T-helper 17 cell (primary cell): ENCODE measurements at regions not wholly inside any gene's neighbourhood (a gene's known extent, or its start where the extent isn't known, plus 50 kb on each side); places are given as distances from the start of the nearest gene placed in this dataset.

Experiments
- ATAC-seq: fragments of 150-1000 bp; cut with Tn5 transposase; 2 replicates; pipeline ENCODE4 v1.10.0; 2021; ENCODE audit warnings: mild to moderate bottlenecking, moderate library complexity
- DNase-seq, 3 donors: peaks; one replicate each; pipeline versions ENCODE4 v3.0.0 to v3.0.0-alpha.2; 2020 to 2021
- H3K9me3 ChIP-seq: one replicate; pipeline ENCODE4 v1.7.0; 2013; ENCODE audit warnings: low read length, mild to moderate bottlenecking; ENCODE audit not compliant: control insufficient read depth, poor library complexity, severe bottlenecking
- H3K27ac Mint-ChIP-seq: one replicate; pipeline ENCODE4 v1.8.0; 2022; ENCODE audit warnings: mild to moderate bottlenecking, moderate library complexity, mixed read lengths
- H3K27me3 Mint-ChIP-seq: one replicate; pipeline ENCODE4 v1.8.0; 2022; ENCODE audit warnings: mixed read lengths
- H3K36me3 Mint-ChIP-seq: one replicate; pipeline ENCODE4 v1.8.0; 2022; ENCODE audit warnings: low read depth, mixed read lengths
- H3K4me1 Mint-ChIP-seq: one replicate; pipeline ENCODE4 v1.8.0; 2022; ENCODE audit warnings: mild to moderate bottlenecking, mixed read lengths
- H3K4me3 Mint-ChIP-seq: one replicate; pipeline ENCODE4 v1.8.0; 2022; ENCODE audit warnings: mild to moderate bottlenecking, moderate library complexity, mixed read lengths

DNA sequence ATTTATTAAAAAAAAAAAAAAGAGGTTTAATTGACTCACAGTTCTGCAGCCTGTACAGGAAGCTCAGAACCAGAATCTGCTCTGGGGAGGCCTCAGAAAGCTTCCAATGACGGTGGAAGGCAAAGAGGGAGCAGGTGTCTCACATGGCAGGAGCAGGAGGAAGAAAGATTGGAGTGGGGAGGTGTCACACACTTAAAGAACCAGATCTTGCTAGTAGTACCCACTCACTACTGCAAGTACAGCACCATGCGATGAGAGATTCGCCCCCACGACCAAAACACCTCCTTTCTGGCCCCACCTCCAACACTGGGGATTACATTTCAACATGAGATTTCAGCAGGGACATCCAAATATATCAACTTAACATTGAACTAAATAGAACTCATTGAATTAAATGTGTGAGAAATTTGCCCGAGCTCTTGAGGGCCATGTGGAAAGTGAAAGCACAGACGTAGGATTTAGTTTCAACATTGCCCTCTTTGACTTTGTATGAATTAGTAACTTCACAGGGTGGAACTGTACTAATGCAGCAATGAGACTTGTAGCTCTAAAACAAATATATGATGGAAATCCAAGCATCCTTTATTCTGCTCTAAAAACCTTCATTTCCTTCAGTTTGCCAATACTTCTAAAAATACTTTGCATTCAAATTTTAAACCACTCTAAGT, 628.2 kb downstream of the FAM181B start:
- H3K36me3 Mint-ChIP-seq: no peaks in the 10 kb centered on the region
- no peak overlapping the region for H3K27ac Mint-ChIP-seq
- ATAC-seq (no peak), DNase-seq (no peak)
- no peaks in the 10 kb centered on the region for H3K4me1 Mint-ChIP-seq
- no peaks in the 10 kb centered on the region for H3K9me3 ChIP-seq
- no peak overlapping the region for H3K4me3 Mint-ChIP-seq
- no peaks in the 10 kb centered on the region for H3K27me3 Mint-ChIP-seq

DNA sequence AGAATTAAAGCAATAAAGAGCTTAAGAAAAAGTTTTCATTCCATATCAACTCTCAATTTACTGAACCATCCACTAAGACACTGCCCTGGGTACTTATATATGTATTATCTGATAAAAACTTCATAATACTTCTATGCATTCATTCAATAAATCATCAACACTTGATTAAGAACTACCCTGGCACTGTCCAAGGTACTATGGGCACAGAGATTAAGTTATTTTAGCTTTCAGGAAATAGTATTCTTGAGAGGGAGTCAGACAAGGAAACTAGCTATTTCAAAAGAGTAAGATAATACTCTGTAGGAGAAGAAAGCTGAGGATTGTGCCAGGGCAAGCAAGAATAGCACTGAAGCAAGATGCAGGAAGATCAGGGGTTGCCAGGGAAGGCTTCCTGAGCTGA, 640.8 kb downstream of the FAM181B start:
- no peak overlapping the region for H3K4me3 Mint-ChIP-seq
- H3K36me3 Mint-ChIP-seq: no peaks in the 10 kb centered on the region
- no peaks in the 10 kb centered on the region for H3K4me1 Mint-ChIP-seq
- DNase-seq (no peak), ATAC-seq (no peak)
- H3K27me3 Mint-ChIP-seq: no peaks in the 10 kb centered on the region
- no peak overlapping the region for H3K27ac Mint-ChIP-seq
- H3K9me3 ChIP-seq: no peaks in the 10 kb centered on the region

DNA sequence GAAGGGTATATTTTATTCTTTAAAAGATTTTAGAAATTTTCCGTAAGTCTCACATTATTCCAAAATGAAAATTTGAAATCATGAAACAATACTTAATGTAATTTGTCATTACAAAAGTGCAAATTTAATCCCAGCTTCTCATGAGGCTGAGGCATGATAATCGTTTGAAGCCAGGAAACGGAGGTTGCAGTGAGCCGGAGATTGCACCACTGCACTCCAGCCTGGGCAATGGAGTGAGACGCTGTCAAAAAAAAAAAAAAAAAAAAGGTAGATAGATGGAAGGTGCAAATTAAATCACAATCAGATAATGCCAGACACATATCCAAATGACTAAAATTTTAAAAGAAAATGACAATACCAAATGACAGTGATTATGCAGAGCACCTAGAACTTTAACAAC, 644.2 kb downstream of the FAM181B start:
- ATAC-seq: no peak
- H3K9me3 ChIP-seq: no peaks in the 10 kb centered on the region
- Mint-ChIP-seq H3K27me3 (no peaks in the 10 kb centered on the region), H3K4me3 (no peak overlapping the region), H3K4me1 (no peaks in the 10 kb centered on the region), H3K36me3 (no peaks in the 10 kb centered on the region), H3K27ac (no peak overlapping the region)
- no peak for DNase-seq

DNA sequence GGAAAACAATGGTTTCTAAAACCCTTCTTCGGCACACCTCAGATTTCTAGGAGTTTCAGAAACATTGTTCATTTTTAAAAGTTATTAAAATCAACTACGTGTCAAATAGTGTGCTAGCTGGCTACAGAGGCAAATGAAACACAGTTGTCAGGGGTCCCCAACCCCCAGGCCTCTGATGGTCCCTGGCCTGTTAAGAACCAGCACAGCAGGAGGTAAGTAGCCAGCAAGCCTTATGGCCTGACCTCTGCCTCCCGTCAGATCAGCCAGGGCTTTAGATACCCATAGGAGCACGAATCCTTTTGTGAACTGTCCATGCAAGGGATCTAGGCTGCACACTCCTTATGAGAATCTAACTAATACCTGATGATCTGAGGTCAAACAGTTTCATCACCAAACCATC, 648.2 kb downstream of the FAM181B start:
- DNase-seq (no peak), ATAC-seq (no peak)
- no peaks in the 10 kb centered on the region for H3K36me3 Mint-ChIP-seq
- no peaks in the 10 kb centered on the region for H3K9me3 ChIP-seq
- H3K27me3 Mint-ChIP-seq: no peaks in the 10 kb centered on the region
- H3K4me3 Mint-ChIP-seq: no peak overlapping the region
- H3K4me1 Mint-ChIP-seq: no peaks in the 10 kb centered on the region
- H3K27ac Mint-ChIP-seq: no peak overlapping the region

DNA sequence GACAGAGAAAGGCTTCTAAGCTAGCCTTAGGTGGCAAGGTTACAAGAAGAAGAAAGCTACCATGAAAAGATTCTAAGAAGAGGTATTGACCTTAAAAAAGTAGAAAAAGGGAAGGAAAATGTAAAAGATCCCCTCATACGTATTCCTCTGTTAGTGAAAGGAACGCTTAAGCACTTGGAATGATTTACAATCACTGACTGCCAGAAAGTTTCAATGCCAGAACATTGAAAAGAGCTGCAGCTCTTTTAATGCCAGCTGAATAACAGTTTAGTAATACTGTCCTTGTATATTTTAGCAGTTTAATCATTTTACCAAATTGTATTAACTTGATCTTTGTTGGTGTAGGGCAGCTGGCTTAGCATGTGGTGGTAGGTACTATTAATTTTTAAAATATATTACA, 650.7 kb downstream of the FAM181B start:
- no peaks in the 10 kb centered on the region for H3K4me1 Mint-ChIP-seq

DNA sequence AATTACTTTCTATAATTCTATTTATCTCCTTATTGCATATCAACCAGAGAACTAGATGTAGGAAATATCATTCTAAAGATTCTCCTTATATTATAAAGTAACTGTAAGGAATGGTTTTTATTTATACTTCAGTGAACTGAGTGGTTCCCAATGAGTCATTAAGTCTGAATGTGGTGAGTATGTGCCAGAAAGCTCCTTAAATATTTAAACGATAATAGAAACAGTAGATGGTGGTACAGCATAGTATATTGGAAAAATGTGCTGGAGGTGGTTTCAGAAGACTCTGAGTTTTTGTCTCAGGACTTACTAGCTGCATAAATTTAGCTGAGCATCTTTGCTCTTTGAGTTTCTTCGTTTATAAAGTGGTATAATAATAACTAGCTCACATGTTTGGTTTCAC, 653.5 kb downstream of the FAM181B start:
- no peak for DNase-seq
- Mint-ChIP-seq H3K27ac (no peak overlapping the region), H3K27me3 (peaks cover 5% of the 10 kb centered on the region), H3K4me1 (no peaks in the 10 kb centered on the region), H3K4me3 (no peak overlapping the region), H3K36me3 (no peaks in the 10 kb centered on the region)
- ATAC-seq: no peak
- H3K9me3 ChIP-seq: no peaks in the 10 kb centered on the region

More for the DNA sequence above, 650.7 kb downstream of the FAM181B start:
- no peak overlapping the region for H3K4me3 Mint-ChIP-seq
- DNase-seq: no peak
- H3K36me3 Mint-ChIP-seq: no peaks in the 10 kb centered on the region
- H3K27ac Mint-ChIP-seq: no peak overlapping the region
- no peaks in the 10 kb centered on the region for H3K27me3 Mint-ChIP-seq
- no peaks in the 10 kb centered on the region for H3K9me3 ChIP-seq
- no peak for ATAC-seq

DNA sequence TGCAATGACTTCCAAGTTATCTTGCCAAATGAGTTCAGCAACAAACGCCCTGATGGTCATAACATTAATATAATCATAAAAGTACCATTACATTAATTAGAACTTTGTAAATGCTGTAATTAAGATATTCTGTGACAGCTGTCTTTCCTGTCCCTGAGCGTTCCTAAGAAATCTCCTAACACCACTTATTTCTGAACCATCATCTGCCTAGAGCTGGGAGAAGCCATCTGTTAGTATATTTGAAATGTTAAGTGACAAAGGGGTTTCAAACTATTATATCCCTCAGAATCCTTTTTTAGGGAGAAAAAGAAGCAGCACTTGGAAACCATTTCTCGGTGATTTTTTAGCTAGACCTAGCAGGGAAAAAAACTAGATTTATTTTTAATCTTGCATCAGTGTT, 657.5 kb downstream of the FAM181B start:
- DNase-seq: no peak
- Mint-ChIP-seq H3K27ac (no peak overlapping the region), H3K4me3 (no peak overlapping the region), H3K27me3 (peaks cover 5% of the 10 kb centered on the region), H3K36me3 (no peaks in the 10 kb centered on the region), H3K4me1 (no peaks in the 10 kb centered on the region)
- no peak for ATAC-seq
- H3K9me3 ChIP-seq: no peaks in the 10 kb centered on the region

DNA sequence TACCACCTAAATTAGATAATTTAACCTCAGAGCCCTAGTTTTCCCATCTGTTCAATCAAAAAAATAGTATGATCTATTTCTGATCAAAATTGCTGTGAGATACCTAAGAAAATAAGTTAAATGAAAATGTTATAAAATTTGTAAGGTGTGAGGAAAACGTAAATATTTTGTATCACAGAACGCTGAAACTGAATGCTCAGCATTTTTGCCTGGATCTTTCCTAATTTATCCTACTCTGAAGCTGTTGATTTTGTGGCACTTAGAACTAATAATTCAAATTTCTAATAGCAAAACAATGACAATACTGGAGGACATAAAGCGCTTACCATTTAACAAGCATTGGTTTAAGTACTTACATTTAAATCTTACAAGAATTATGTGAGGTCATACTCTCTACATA, 674.2 kb downstream of the FAM181B start:
- Mint-ChIP-seq H3K27me3 (no peaks in the 10 kb centered on the region), H3K27ac (no peak overlapping the region), H3K4me1 (no peaks in the 10 kb centered on the region), H3K4me3 (no peak overlapping the region), H3K36me3 (no peaks in the 10 kb centered on the region)
- H3K9me3 ChIP-seq: no peaks in the 10 kb centered on the region
- no peak for DNase-seq
- ATAC-seq: no peak

DNA sequence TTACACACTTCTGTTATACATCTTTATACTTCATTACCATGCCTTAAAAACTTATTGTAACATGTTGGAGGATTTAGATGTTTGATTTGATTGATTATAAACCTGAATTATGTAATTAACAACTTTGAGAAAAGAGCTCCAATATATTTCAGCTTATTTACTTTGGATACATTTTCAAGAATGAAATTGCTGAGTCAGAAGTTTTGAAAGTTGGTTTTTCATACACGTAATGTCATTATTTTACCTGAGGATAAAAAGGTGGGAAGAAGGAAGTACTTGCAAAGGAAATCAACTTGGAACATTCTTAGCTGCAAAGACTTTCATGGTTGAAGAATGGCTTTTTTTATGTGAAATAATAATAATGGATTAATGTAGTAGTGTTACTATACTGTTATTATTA, 677.2 kb downstream of the FAM181B start:
- Mint-ChIP-seq H3K36me3 (no peaks in the 10 kb centered on the region), H3K27ac (no peak overlapping the region), H3K4me3 (no peak overlapping the region), H3K4me1 (no peaks in the 10 kb centered on the region), H3K27me3 (no peaks in the 10 kb centered on the region)
- no peaks in the 10 kb centered on the region for H3K9me3 ChIP-seq
- ATAC-seq (no peak), DNase-seq (no peak)

DNA sequence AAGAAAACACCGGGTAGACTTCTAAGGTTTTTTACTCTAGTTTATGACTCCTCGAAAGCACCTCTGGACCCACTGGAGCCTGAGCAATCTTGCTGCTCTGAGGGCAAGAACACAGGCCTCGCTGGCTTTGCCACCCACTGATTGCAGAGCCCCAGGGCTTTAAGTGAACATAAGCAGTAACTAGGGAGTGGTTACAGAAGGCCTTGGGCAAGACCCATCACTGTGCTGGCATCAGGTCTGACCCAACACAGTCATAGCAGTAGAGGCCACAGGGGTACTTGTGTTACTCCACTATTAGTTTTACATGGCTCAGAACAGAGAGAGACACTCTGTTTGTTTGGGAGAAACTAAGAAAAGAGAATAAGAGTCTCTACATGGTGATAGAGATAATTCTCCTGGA, 684.5 kb downstream of the FAM181B start:
- ATAC-seq: no peak
- H3K27me3 Mint-ChIP-seq: no peaks in the 10 kb centered on the region
- no peak overlapping the region for H3K4me3 Mint-ChIP-seq
- H3K27ac Mint-ChIP-seq: no peak overlapping the region
- no peak for DNase-seq
- no peaks in the 10 kb centered on the region for H3K36me3 Mint-ChIP-seq
- no peaks in the 10 kb centered on the region for H3K9me3 ChIP-seq
- H3K4me1 Mint-ChIP-seq: no peaks in the 10 kb centered on the region

DNA sequence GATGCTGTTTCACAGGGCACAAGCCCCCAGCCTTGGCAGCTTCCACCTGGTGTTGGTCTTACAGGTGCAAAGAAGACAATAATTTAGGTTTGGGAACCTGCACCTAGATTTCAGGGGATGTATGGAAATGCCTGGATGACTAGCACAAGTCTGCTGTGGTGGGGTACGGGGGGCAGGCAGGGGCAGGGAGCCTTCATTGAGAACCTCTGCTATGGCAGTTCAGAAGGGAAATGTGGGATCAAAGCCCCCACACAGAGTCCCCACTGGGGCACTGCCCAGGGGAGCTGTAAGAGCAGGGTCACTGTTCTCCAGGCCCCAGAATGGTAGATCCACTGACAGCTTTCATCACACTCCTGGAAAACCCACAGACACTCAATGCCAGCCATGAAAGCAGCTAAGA, 686.5 kb downstream of the FAM181B start:
- H3K36me3 Mint-ChIP-seq: no peaks in the 10 kb centered on the region
- H3K27me3 Mint-ChIP-seq: no peaks in the 10 kb centered on the region
- H3K27ac Mint-ChIP-seq: no peak overlapping the region
- no peak for ATAC-seq
- no peak overlapping the region for H3K4me3 Mint-ChIP-seq
- H3K4me1 Mint-ChIP-seq: no peaks in the 10 kb centered on the region
- DNase-seq: no peak
- no peaks in the 10 kb centered on the region for H3K9me3 ChIP-seq

DNA sequence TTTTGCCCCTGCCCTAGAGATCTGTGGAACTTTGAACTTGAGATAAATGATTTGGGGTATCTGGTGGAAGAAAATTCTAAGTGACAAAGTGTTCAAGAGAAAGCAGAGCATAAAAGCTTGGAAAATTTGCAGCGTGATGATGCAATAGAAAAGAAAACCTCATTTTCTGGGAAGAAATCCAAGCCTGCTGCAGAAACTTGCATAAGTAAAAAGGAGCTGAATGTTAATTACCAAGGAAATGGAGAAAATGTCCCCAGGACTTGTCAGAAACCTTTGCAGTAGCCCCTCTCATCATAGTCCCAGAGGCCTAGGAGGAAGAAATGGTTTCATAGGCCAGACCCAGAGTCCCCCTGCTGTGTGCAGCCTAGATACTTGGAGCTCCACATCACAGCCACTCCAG, 686.9 kb downstream of the FAM181B start:
- no peaks in the 10 kb centered on the region for H3K36me3 Mint-ChIP-seq
- ATAC-seq: no peak

DNA sequence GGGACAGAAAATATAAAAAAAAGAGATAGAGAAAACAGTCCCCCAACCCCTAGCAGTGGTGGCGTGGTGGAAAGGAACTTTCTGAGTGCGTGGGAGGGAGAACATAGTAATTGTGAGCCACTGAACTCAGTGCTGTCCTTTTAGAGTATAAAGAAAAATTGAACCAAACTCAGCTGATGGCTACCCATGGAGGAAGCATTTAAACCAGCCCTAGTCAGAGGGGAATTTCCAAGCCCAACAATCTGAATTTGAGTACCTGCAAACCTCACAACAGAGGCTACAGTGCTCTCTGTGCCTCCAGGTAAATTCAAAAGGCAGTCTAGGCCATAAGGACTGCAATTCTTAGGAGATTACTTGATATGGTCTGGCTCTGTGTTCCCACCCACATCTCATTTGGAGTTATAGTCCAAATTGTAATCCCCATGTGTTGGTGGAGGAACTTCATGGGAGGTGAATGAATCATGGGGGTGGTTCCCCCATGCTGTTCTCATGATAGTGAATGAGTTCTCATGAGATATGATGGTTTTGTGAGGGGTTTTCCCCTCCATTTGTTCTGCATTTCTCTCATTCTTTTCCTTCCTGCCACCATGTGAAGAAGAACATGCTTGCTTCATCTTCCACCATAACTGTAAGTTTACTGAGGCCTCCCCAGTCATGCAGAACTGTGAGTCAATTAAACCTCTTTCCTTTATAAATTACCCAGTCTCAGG, 687.8 kb downstream of the FAM181B start:
- Mint-ChIP-seq H3K4me3 (no peak overlapping the region), H3K4me1 (no peaks in the 10 kb centered on the region), H3K36me3 (no peaks in the 10 kb centered on the region), H3K27ac (no peak overlapping the region), H3K27me3 (no peaks in the 10 kb centered on the region)
- H3K9me3 ChIP-seq: no peaks in the 10 kb centered on the region
- ATAC-seq (no peak), DNase-seq (no peak)

More for the DNA sequence above, 686.9 kb downstream of the FAM181B start:
- H3K27ac Mint-ChIP-seq: no peak overlapping the region
- no peak for DNase-seq
- no peaks in the 10 kb centered on the region for H3K9me3 ChIP-seq
- no peaks in the 10 kb centered on the region for H3K4me1 Mint-ChIP-seq
- no peak overlapping the region for H3K4me3 Mint-ChIP-seq
- no peaks in the 10 kb centered on the region for H3K27me3 Mint-ChIP-seq

DNA sequence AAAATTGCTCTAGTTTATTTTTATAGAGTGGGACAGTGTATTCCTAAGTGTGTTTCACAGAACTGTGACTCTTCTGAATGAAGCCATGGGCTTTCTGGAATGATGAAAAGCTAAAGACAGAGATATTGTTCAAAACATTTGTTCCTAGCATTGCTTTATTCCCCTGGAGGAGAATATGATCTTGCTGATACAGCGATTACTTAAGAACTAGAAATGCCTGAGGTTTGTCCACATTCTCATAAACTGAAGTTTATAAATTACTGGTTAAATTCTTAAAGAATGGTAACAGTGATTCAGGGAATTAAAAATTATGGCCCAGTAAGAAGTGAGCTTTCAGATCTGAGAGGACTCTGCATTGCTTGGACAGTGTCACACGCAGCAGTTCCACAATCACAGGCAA, 690.3 kb downstream of the FAM181B start:
- no peaks in the 10 kb centered on the region for H3K36me3 Mint-ChIP-seq
- no peak overlapping the region for H3K4me3 Mint-ChIP-seq
- H3K27ac Mint-ChIP-seq: no peak overlapping the region
- H3K27me3 Mint-ChIP-seq: no peaks in the 10 kb centered on the region
- no peaks in the 10 kb centered on the region for H3K4me1 Mint-ChIP-seq
- no peak for ATAC-seq
- no peak for DNase-seq
- no peaks in the 10 kb centered on the region for H3K9me3 ChIP-seq
